NCI-H2227 treated with DMSO at 0.1 percent for 48 hours (cell line): ENCODE measurements at regions not wholly inside any gene's neighbourhood (a gene's known extent, or its start where the extent isn't known, plus 50 kb on each side); places are given as distances from the start of the nearest gene placed in this dataset.

Source experiments
- DNase-seq: peaks from one replicate; lab custom pipeline; 2025; lab: John Stamatoyannopoulos, UW

DNA sequence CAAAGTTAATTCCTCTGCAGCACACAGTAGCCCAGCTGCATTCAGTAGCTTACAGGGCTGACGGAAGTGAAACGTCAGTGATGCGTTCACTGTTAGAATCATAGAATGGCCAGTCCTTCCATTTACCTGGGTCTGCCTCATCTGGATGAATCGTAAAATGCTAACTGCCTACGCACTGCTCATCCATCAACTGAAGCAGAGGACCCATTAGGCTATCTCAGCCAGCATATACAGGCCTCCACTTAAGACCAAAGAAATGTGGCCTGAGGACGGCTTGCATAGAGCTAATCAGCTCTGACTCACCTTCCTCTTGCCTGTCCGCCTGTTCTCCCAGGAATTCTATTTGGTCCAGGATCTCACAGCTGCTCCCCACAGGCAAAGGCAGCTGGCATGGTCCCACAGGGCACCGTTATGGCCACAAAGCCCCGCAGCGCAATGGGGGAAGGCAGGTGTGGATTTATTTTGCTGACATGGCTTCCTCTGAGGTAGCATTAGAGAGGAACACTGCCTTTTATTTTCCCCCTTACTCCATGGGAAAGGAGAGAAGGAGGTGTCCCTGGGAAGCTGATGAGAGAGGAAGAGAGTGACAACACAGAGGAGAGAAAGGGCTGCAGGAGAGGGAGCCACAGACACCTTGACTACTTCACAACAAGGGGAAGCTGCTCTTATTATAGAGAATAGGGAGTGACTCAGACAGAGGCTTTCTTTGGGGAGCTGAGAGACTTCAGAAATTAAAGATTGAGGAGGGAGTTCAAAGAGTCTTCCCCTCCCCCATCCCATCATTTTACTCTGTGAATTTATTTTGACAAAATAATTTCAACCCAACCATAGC lies 177.6 kb downstream of the HHIPL2 start:
- DNase-seq, result no peak

DNA sequence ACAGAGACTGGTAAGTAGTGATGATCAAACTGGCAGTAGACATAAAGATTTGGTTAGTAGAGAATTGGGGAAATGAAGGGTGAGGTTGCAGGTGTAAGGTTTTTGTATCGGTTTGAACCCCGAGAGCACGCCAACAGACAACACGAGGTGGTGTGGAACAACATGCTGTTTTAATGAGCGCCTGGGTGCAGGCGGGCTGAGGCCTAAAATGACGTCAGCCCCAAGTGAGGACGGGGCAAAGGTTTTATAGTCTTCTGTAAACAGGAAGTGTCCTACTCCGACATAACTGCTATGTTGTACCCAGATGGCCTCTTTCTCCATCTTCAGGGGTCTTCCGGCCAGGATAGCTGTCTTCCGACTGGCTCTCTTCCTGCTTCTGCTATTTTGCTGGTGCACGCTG lies 178.8 kb downstream of the HHIPL2 start:
- no peak for DNase-seq

DNA sequence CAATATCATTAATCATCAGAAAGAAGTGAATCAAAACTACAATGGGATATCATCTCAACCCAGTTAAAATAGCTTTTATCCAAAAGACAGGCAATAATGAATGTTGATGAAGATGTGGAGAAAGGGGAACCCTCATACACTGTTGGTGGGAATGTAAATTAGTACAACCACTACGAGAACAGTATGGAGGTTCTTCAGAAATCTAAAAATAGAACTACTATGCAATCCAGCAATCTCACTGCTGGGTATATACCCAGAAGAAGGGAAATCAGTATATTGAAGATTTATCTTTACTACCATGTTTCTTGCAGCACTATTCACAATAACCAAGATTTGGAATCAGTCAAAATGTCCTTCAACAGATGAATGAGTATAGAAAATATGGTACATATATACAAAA lies 189.8 kb downstream of the HHIPL2 start:
- no peak for DNase-seq

DNA sequence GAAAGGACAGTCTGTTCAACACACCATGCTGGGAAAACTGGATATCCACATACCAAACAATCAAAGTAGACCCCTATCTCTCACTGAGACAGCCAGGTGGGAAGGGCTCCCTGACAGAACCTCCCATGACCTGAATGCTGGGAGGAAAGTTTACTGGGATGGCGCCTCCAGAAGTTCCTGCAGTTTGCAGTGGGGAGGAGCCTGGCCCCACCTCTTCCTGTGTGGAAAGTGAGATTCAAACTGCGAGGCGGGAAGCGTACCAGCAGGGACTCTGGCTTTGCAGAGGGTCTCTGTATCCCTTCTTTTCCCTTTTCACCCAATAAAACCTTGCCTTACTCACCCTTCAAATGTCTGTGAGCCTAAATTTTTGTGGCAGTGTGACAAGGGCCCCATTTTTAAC lies 190.7 kb downstream of the HHIPL2 start:
- no peak for DNase-seq

DNA sequence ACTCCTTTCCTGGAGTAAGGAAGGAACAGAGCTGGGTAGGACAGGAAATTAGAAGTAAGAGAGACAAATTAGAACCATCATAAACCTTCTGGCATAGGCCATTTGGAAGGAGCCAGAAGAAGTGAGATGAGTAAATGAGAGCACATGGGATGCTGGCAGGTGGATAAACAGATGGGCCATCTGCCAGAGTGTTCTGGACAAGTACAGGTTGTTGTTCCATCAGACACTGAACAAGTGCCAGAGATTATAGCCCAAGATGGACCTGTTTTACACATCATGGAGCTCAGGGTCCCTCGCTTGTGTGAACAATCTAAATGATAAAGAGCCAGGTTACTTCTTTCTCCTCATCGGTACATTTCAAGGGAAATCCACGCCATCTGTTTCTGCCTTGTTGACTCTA lies 200.3 kb downstream of the HHIPL2 start:
- DNase-seq, result no peak

DNA sequence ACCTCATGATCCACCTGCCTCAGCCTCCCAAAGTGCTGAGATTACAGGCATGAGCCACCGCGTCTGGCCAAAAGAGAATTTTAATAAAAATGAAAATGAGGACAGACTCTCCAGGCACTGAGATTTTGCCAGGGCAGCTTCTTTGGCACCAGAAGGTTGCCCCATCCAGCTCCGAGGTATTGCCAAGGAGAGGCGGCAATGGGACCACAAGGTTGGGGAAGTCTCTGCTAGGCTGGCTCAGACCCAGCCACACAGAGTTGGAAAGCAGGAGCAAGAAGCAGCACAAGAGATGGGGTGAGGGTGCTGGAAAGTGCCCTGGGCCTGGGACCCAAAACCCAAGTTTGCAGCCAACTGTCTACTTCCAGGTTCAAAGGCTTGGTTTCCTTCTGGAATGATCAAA lies 200.9 kb downstream of the HHIPL2 start:
- DNase-seq, result no peak

DNA sequence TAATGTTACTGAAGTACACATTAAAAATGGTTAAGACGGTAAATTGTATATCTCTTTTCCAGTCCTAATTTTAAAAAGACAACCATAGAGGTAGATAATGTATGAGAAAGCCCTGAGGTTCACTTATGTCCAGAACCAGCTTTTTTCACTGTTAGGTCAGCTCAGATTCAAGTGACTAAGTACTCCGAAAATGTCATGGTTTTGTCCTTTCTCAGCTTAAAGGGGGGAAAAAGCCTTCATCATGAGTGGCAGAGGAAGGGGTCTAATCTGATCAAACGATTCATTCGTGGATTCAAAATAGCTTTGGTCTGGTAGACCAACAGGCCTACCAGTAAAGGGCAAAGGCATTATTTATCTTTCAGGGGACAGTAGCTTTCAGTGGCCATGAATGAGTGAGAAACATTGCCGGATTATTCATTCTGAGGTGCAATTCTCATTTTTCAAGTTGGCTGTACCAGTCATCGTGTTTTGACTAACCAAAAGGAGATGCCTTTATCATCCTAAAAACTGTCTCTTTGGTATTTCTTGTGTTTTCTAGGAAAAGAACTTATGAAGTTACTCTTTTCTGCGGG lies 208.4 kb downstream of the HHIPL2 start:
- DNase-seq, result no peak

DNA sequence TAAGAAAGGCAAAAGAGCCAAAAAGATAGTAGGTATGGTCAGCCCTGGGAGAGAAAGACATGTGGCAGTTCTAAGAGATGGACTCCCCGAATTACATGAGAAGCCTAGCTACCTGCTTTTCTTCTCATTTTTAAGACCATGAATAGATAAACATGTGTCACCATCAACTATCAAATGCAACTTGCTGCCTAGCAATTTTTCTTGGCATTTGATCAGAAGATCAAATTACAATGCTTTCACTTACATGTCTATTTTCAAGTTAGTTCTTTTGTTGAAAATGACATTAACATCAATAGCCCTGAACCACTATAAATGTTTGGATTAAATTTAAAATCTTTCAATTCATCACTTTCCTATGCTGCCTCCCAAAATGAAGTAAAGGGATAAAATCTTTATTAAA lies 212.3 kb downstream of the HHIPL2 start:
- no peak for DNase-seq

DNA sequence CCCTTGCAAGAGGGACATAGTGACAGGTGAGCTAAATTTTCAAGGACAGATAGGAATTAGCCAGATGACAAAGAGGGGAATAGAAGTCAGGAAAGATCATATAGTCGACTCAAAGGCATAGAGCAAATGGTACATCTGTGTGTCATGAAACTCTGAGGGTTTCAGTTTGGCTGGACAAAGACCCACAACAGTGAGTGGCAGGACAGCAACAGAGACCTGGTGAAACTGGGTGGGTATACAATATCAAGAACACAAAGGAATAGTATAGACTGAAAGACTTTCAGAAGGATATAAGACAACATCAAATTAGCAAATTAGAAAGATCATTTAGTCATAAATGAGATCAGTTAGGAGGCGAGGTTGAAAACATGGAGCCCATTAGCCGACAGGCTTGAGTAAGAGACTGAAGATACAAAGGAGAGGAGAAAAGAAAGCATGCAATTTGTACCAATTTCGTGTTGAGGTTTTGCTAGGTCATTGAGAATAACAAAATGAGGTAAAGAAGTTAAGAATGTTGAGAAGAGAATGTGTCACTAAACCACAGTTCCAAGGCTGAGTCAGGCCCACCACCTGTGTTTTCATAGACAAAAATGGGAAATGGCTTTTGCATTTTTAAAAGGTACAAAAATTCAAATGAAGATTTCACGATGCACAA lies 213.8 kb downstream of the HHIPL2 start:
- no peak for DNase-seq

DNA sequence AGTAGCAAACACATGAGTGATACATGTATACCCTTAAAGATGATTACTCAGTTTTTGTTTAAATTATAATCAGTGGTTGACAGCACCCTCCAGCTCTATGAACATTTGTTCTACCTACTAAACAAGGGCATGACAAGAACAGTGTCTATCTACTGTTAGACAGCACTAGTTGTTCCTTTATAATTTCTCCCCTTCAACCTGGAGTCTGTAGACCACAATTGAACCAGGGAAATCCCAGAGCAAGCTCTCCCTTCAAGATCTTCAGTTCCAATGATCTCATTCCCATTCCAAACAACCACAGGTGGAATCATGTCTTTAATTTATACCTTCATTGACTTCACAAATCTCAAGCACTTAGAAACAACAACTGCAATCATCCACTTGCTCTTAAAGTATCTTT lies 216.1 kb downstream of the HHIPL2 start:
- DNase-seq, result no peak

DNA sequence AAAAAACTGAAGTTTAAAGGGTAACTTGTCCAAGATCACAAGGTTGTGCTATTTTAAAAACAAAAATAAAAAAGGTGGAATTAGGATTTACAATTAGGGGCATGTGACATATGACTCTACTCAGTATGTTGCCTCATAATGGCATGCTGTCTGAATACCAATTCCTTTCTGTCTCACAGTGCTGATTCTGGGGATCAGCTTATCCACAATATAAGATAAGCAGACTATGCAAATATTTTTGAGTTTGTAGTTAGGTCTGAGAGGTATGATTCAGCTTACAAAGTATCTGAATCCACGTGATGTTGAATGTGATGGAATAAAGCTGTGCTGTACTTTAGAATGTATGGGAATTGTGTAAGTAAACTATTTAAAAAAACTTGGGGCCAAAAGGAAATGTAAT lies 216.6 kb downstream of the HHIPL2 start:
- DNase-seq, result no peak

DNA sequence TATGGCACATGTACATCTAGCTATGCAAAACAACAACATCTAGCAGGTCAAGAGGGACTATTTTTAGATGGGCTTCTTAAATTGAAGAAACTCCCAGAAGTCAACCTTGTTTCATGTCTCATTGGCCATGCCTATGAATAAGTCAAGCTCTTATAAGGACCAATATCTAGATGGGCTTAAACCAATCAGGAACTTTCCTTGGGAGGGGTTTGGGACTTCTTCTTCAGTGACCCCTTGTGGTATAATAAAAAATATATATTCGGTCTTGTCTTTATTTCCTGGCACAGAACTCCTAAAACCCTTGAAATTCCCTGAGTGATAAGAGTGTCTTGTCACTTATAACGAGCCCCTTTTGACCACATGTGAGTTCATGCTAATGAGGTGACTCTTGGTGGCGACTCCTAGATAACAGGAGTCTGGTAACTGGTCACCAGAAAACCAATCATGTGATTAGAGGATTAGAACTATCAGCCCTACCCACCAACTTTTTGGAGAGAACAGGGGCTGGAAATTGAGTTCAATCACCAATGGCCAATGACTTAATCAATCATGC lies 218.3 kb downstream of the HHIPL2 start:
- no peak for DNase-seq

DNA sequence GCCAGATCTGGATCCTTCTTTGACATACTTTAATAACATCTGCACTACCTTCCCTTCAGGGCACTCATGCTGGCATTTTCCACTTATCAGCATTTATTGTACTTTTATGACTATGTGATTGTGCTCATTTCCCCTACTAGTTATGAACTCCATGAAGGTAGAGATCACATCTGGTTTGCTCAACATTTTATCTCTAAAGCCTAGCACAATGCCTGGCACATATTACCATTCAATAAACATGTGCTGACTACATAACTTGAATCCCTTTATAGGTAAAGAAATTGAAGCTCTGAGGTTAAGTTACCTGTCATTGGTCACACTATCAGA lies 221.2 kb downstream of the HHIPL2 start:
- no peak for DNase-seq

DNA sequence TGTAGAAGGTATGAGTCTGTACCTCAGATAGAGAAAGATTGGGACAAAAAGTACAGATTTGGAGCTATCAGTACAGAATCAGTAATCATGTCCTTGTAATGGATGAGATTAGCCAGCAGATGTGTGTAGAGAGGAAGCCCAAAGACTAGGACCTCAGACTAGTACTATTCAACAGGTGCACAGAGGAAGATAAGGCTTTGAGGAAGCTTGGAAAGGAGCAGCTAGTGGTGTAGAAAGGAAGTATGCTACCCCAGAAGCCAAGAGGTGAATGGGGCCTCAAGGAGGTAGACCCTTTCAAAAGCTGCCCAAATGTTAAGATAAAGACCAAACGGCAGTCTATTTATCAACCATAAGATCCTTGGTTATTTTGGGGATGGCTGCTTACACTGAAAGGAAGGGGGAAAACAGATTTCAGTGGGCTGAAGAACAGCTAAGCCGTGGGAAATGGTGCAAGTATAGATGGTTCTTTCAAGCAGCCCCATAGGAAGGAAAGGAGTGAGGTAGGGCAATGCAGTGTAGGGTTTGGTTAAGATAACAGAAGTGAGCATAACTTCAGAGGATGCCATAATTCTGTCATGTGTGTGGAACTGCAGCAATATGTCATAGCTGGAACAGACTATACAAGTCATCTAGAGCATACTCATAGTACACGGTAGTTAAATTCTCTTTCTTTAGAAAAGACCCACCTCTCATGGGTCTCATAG lies 221.7 kb downstream of the HHIPL2 start:
- no peak for DNase-seq

DNA sequence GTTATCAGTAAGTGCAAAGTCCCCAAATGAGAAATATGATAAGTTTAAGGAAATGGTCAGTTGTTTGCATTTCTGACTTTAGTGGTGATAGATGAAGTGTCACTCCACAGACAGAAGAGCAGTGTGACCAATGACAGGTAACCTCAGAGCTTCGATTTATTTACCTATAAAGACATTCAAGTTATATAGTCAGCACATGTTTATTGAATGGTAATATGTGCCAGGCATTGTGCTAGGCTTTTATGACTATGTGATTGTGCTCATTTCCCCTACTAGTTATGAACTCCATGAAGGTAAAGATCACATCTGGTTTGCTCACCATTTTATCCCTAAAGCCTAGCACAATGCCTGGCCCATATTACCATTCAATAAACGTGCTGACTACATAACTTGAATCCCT lies 222.4 kb downstream of the HHIPL2 start:
- no peak for DNase-seq

DNA sequence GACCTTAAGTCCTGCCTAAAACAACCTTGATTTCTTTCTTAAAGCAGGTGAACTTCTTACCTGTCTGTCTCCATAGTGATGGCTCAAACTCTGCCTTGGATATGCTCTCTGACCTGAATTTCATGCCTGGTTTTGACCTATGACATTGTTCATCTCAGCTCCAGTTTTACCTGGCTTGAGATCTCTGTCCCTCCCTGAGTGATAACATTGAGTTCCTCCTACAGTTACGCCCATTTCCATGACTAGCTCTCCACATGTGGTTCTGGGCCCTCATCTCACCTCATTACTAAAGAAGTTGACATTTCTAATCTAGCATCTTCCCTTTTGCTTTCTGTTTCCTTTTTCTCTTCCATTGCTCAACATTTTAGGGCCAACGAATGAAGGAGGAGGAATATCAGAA lies 233.1 kb downstream of the HHIPL2 start:
- no peak for DNase-seq

DNA sequence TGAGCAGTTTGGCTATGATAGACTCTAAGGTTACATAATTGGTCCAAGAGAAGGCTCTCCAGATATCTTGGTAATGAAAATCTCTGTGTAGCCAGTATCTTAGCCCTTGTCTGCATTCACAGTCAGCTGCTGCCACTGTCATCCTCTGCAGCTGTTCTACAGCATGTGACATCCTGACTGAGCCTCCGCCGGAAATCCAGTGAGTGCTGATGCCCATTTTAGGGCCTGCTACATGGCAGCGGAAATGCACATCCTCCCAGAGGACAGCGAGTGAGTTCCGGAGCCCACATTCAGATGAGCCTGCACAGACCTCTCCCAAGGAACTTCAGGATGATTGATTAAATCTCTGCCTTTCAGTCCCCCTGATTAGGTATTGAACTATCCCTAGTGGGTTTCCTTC lies 237.1 kb downstream of the HHIPL2 start:
- DNase-seq, result no peak

DNA sequence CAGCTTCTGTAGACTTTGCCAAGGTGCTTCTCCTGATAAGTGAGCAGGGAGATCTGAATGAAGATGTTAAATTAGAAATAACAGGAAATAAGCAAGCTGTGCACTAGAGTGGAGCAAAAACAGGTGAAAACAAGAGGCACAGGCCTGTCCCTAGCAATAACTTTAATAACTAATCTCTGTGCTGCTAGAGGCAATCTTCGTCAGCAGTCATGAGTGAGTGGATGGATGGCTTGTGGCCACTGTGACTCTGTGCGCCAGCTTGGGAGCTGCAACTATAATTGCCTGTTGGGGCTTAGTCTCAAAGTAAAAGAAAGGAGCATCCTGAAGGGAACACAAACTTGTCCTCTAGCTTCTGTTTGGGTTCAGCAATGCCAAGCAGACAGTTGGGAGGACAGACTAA lies 240.3 kb downstream of the HHIPL2 start:
- DNase-seq, result no peak

DNA sequence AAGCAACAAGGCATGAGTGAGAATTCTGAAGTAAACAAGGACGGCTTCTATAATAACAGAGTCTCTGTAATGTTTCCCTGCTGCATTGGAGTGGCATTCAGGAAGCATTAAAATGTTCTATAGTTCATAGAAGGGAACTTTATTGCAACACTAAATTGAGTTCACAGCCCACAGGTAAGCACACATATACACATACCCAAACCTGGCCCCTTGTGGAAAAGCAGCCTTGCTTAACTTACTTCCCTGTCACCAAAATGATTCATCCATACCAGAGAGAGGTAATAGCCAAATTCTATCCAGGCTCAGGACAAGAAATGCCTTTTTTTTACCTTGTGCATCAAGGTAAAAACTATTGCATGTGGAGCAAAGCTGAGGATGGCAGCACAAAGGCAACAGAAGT lies 241.4 kb downstream of the HHIPL2 start:
- DNase-seq, result no peak

DNA sequence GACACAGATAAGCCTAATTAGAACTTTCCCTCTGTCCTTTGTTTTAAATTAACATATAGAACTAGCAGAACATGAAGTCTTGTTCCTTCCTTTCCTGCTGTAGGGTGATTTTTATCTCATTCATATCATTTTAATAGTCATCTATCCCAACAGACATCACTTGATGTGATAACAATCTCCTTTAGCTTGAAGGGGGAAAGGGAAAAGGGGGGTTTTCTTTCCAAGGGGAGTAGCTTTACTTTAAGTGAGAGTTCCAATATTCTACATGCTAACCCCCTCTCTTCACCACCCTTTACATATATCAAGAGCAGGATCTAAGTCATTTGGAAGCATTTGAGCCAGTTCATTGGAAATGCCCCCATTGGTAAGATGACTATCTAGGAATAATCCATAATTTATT lies 241.9 kb downstream of the HHIPL2 start:
- DNase-seq, result no peak

DNA sequence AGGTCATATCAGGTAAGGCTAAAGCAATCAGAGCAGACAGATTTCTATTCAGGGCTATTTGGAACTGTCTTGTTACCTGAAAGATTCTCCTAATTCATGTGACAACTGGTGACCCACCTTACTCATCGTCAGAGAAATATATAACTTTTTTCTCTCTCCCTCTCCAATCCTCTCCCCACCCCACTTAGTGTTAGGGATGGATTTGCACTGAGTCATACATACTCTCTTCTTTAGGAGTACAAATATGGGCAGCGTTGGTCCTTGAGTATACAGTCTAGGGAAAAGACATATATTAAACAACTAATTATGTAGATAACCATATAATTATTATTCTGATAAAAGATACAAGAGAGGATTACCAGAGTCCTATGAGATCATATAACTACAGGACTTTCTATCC lies 246.3 kb downstream of the HHIPL2 start:
- DNase-seq, result no peak

DNA sequence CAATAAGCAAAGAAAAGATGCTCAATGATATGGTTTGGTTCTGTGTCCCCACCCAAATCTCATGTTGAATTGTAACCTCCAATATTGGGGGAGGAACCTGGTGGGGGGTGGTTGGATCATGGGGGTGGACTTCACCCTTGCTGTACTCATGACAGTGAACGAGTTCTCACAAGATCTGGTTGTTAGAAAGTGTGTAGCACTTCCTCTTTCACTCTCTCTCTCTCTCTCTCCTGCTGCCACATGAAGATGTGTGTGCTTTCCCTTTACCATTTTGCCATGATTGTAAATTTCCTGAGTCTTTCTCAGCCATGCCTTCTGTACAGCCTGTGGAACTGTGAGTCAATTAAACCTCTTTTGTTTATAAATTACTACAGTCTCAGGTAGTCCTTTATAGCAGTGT lies 248.4 kb downstream of the HHIPL2 start:
- DNase-seq, result no peak

DNA sequence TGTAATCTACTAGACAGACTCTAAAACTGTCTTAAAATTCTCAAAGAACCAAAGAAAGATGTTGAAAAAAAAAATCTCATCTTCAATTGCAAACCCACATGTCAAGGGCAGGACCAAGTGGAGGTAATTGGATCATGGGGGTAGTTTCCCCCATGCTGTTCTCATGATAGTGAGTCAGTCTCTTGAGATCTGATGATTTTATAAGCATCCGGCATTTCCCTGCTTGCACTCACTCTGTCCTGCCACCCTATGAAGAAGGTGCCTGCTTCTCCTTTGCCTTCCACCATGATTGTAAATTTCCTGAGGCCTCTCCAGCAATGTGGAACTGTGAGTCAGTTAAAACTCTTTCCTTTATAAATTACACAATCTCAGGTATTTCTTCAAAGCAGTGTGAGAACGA lies 257.0 kb downstream of the HHIPL2 start:
- DNase-seq, result no peak
